BE2C (cell line): ENCODE measurements at regions not wholly inside any gene's neighbourhood (a gene's known extent, or its start where the extent isn't known, plus 50 kb on each side); places are given as distances from the start of the nearest gene placed in this dataset.

Experiments used
- DNase-seq: peaks from one replicate; pipeline ENCODE4 v3.0.0-alpha.2; 2020
- H3K27me3 ChIP-seq: fragments of 250-450 bp; sonication (Bioruptor Pico); 2 replicates; pipeline ENCODE4 v1.5.1; 2020; ENCODE audit warnings: mild to moderate bottlenecking
- H3K36me3 ChIP-seq: fragments of 250-450 bp; sonication (Bioruptor Pico); 2 replicates; pipeline ENCODE4 v1.5.1; 2020; ENCODE audit warnings: mild to moderate bottlenecking
- H3K4me1 ChIP-seq: fragments of 250-450 bp; sonication (Bioruptor Pico); 2 replicates; pipeline ENCODE4 v1.5.1; 2020
- H3K4me3 ChIP-seq: 2 replicates; pipeline ENCODE4 v1.5.1; 2011; ENCODE audit warnings: low read depth, low read length
- H3K9me3 ChIP-seq: fragments of 250-450 bp; sonication (Bioruptor Pico); 2 replicates; pipeline ENCODE4 v1.5.1; 2020
- TF ChIP-seq, protein P1 (sequence below): IDR thresholded peaks from 2 replicates; pipeline ENCODE4 v1.5.1; 2012; ENCODE audit warnings: mild to moderate bottlenecking, low read depth, low read length

GRCh38 chr6:1107578-1107977, 204.3 kb upstream of the FOXQ1 start:
- DNase-seq, result no peak
- no peaks in the 10 kb centered on the region for H3K27me3 ChIP-seq

DNA sequence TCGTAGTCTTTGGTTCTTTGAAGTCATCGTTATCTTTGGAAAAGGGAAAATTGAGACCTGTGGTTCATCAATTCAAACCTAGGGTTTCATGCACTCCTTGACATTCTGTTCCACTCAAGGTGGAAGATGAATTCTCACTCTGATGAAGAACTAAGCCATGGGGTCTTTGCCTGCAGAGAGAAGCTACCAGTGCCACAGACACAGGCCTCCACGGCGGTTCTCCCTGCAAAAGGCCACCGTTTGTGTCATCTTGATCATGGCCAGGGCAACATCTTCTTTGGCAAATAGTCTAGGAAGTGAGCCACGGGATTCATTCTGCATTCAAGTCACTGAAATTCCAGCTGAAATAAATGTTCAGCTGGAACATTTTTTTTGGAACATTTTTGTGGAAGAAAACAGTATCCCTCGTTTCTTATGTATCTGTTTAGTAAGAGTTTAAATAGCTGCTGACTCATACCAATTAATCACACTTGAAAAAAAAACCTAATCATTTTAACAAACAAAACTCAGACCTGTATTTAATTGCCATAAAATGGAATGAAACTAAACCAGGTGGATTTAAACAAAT, 206.0 kb upstream of the FOXQ1 start:
- H3K4me3 ChIP-seq, result no peak overlapping the region
- TF ChIP-seq, protein P1, sequence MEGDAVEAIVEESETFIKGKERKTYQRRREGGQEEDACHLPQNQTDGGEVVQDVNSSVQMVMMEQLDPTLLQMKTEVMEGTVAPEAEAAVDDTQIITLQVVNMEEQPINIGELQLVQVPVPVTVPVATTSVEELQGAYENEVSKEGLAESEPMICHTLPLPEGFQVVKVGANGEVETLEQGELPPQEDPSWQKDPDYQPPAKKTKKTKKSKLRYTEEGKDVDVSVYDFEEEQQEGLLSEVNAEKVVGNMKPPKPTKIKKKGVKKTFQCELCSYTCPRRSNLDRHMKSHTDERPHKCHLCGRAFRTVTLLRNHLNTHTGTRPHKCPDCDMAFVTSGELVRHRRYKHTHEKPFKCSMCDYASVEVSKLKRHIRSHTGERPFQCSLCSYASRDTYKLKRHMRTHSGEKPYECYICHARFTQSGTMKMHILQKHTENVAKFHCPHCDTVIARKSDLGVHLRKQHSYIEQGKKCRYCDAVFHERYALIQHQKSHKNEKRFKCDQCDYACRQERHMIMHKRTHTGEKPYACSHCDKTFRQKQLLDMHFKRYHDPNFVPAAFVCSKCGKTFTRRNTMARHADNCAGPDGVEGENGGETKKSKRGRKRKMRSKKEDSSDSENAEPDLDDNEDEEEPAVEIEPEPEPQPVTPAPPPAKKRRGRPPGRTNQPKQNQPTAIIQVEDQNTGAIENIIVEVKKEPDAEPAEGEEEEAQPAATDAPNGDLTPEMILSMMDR, result no peak
- no peaks in the 10 kb centered on the region for H3K9me3 ChIP-seq
- no peak for DNase-seq
- H3K36me3 ChIP-seq, result no peaks in the 10 kb centered on the region
- no peaks in the 10 kb centered on the region for H3K4me1 ChIP-seq
- H3K27me3 ChIP-seq, result peaks cover 4% of the 10 kb centered on the region

More at GRCh38 chr6:1107578-1107977, 204.3 kb upstream of the FOXQ1 start:
- H3K4me1 ChIP-seq, result no peaks in the 10 kb centered on the region
- H3K9me3 ChIP-seq, result no peaks in the 10 kb centered on the region
- H3K36me3 ChIP-seq, result no peaks in the 10 kb centered on the region
- TF ChIP-seq, protein P1, result no peak
- no peak overlapping the region for H3K4me3 ChIP-seq

DNA sequence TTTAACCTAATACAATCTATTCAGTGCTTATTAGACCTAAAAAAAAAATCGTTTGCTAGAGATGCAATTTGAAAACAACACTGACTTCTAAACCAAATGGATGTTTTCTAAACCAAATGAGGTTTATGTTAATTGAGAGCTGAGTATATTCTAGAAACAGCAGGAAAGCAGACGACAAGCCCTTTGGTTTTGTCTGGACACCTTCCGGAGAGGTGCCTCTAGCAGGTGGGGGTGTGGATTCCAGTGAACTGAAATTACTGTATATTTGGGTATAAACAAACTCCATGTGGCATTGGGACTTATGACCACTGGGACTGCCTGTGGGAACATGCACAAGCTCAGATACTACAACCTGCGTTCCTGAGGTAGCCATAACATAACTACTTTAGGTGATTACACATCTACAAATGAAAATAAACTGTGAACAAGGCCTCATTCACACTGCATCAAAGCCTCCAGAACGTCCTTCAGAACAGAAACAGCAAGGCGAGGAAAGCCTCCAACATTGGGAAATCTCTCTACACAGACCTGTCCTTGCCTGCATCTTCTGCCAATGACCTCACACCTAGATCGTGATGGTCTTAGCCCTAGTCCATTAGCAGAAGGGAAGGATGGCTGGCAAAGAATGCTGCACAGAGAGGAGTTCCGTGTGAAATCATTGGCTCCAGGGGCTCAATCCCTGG, 206.8 kb upstream of the FOXQ1 start:
- no peaks in the 10 kb centered on the region for H3K36me3 ChIP-seq
- TF ChIP-seq, protein P1, result no peak
- no peaks in the 10 kb centered on the region for H3K4me1 ChIP-seq
- H3K9me3 ChIP-seq, result no peaks in the 10 kb centered on the region
- DNase-seq, result no peak
- H3K4me3 ChIP-seq, result no peak overlapping the region
- H3K27me3 ChIP-seq, result peaks cover 12% of the 10 kb centered on the region

DNA sequence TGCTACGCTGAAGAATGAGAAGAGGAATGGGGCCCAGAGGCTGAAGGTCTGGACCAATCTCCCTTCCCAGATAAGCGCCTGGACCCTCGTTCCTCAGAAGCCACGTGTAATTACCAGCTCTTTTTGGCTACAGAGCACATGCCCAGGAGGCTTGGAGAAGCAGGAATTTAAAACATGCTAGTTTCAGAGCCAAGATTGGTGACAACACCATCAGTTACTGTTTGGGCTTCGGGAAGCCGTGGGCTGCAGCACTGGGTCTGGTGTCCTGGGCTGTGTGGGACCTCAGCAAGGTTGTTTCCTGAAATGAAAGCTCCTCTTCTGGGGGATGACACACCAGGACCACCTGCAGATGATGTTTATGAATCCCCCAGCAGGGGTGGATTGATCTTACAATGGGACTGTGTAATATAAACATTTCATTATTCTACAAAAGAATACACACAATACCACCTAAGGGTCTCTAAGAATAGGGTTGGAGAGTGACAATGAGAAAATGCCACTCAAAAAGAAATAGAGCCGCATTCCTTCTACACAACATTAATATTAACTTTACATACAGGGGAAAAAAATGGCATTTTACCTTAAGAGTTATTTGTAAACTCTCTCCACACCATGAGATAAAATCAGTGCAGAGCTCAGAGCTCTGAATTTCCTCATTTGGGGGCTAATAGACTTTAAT, 207.8 kb upstream of the FOXQ1 start:
- Histone ChIP-seq H3K4me1 (no peaks in the 10 kb centered on the region), H3K27me3 (peaks cover 22% of the 10 kb centered on the region), H3K9me3 (no peaks in the 10 kb centered on the region), H3K36me3 (no peaks in the 10 kb centered on the region), H3K4me3 (no peak overlapping the region)
- TF ChIP-seq, protein P1, result no peak
- DNase-seq, result no peak

DNA sequence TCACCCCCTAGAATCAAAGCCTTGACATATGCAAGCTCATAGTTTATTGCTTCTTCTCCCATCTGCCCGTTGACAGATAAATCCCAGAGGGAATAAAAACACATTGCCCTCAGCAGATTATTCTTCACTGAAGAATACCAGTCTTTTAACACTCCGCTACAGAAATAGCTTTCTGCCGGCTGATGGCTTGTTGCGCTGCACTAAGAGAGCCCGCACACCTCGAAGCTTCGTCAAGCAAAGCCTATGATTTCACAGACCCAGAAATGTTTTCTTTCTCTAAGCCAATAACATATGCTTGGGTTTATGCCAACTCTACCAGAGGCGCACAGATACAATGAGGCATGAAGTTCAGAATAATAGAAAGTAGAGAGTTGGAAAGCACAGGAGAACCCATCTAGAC, 208.9 kb upstream of the FOXQ1 start:
- H3K4me1 ChIP-seq, result no peaks in the 10 kb centered on the region
- H3K27me3 ChIP-seq, result peaks cover 22% of the 10 kb centered on the region
- DNase-seq, result no peak
- no peaks in the 10 kb centered on the region for H3K9me3 ChIP-seq
- H3K4me3 ChIP-seq, result no peak overlapping the region
- H3K36me3 ChIP-seq, result no peaks in the 10 kb centered on the region
- TF ChIP-seq, protein P1, result no peak

DNA sequence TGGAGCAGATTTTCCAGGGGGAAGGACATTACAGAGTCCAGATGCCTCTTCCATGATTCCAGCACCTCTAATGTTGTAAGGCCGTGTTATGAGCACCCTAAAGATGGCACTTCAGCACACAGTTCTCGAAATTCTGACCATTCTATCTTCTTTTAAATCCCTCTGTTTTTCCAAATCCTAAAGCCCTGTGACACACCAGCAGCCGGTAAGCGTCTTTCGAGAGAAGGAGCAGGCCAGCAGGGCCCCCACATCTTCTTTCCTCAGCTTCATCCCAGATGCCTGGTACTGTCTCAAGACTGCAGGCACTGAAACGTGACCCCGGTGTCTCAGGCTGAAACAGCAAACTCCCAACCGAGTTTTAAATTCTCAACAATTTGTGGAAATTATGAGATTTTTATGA, 211.6 kb upstream of the FOXQ1 start:
- Histone ChIP-seq H3K4me1 (no peaks in the 10 kb centered on the region), H3K9me3 (no peaks in the 10 kb centered on the region), H3K27me3 (peaks cover 32% of the 10 kb centered on the region), H3K4me3 (no peak overlapping the region), H3K36me3 (no peaks in the 10 kb centered on the region)
- DNase-seq, result no peak
- TF ChIP-seq, protein P1, result no peak
